ENCODE measurements at regions not wholly inside any gene's neighbourhood (a gene's known extent, or its start where the extent isn't known, plus 50 kb on each side); places are given as distances from the start of the nearest gene placed in this dataset.
"Not testable (repeated sequence)": the region's sequence is repeated elsewhere in the genome, so short reads cannot be mapped to it uniquely, and the experiment has no call there.

DNA sequence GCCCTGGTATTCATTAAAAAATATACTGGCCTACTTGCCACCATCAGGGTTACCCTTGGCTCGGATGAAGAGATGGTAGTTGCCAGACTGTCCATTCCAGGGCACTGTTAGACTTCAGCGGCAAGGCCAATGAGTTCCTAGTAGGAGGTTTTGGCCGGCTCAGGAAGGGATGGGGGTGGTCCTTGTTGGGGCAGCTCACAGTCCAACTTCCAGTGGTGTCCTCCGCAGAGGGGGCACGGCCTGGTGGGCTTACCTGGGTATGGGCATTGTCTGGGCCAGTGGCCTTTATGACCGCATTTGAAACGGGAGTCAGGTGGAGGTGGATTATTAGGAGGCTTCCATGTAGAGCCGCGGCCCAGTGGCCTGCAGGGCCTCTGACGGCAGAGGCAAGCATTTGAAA lies 139.1 kb upstream of the ETV3 start:
- peaks cover 16% of the 10 kb centered on the region for H3K27me3 ChIP-seq (ENCODE audit: control insufficient read depth, insufficient read depth, low read length)
- H3K4me3 ChIP-seq (ENCODE audit: insufficient read depth, low read depth, low read length), result no peak overlapping the region
- H3K36me3 ChIP-seq (replicated peaks; ENCODE audit: control insufficient read depth, insufficient read depth, low read length), result no peaks in the 10 kb centered on the region
- no peak for DNase-seq

GRCh38 chr1:157274698-157275534 lies 136.7 kb upstream of the ETV3 start:
- DNase-seq, result no peak
- Histone ChIP-seq H3K36me3 (replicated peaks; ENCODE audit: control insufficient read depth, insufficient read depth, low read length) (no peaks in the 10 kb centered on the region), H3K4me3 (ENCODE audit: insufficient read depth, low read depth, low read length) (no peak overlapping the region), H3K27me3 (ENCODE audit: control insufficient read depth, insufficient read depth, low read length) (peaks cover 37% of the 10 kb centered on the region)

- Histone ChIP-seq H3K4me3 (ENCODE audit: insufficient read depth, low read depth, low read length) (no peak overlapping the region), H3K27me3 (ENCODE audit: control insufficient read depth, insufficient read depth, low read length) (peaks cover 44% of the 10 kb centered on the region), H3K36me3 (replicated peaks; ENCODE audit: control insufficient read depth, insufficient read depth, low read length) (no peaks in the 10 kb centered on the region)
- no peak for DNase-seq
Measured at GRCh38 chr1:157272729-157273524, 134.7 kb upstream of the ETV3 start.

GRCh38 chr1:157272264-157272663 lies 134.1 kb upstream of the ETV3 start:
- Histone ChIP-seq H3K27me3 (ENCODE audit: control insufficient read depth, insufficient read depth, low read length) (peaks cover 47% of the 10 kb centered on the region), H3K4me3 (ENCODE audit: insufficient read depth, low read depth, low read length) (no peak overlapping the region), H3K36me3 (replicated peaks; ENCODE audit: control insufficient read depth, insufficient read depth, low read length) (no peaks in the 10 kb centered on the region)
- no peak for DNase-seq

GRCh38 chr1:157270705-157271274 lies 132.6 kb upstream of the ETV3 start:
- no peak for DNase-seq
- Histone ChIP-seq H3K27me3 (ENCODE audit: control insufficient read depth, insufficient read depth, low read length) (peaks cover 47% of the 10 kb centered on the region), H3K36me3 (replicated peaks; ENCODE audit: control insufficient read depth, insufficient read depth, low read length) (no peaks in the 10 kb centered on the region), H3K4me3 (ENCODE audit: insufficient read depth, low read depth, low read length) (no peak overlapping the region)

GRCh38 chr1:157269656-157270375 lies 131.6 kb upstream of the ETV3 start:
- Histone ChIP-seq H3K36me3 (replicated peaks; ENCODE audit: control insufficient read depth, insufficient read depth, low read length) (no peaks in the 10 kb centered on the region), H3K27me3 (ENCODE audit: control insufficient read depth, insufficient read depth, low read length) (peaks cover 41% of the 10 kb centered on the region)
- no peak for DNase-seq

GRCh38 chr1:157262891-157263290 lies 124.7 kb upstream of the ETV3 start:
- H3K4me3 ChIP-seq (ENCODE audit: insufficient read depth, low read depth, low read length), result no peak overlapping the region
- peaks cover 4% of the 10 kb centered on the region; the same call in 1 of the 2 replicates for H3K27me3 ChIP-seq (ENCODE audit: control insufficient read depth, insufficient read depth, low read length)
- DNase-seq, result no peak
- no peaks in the 10 kb centered on the region for H3K36me3 ChIP-seq (replicated peaks; ENCODE audit: control insufficient read depth, insufficient read depth, low read length)

More at GRCh38 chr1:157269656-157270375, 131.6 kb upstream of the ETV3 start:
- no peak overlapping the region for H3K4me3 ChIP-seq (ENCODE audit: insufficient read depth, low read depth, low read length)

GRCh38 chr1:157262422-157262821 lies 124.2 kb upstream of the ETV3 start:
- DNase-seq, result no peak
- Histone ChIP-seq H3K27me3 (ENCODE audit: control insufficient read depth, insufficient read depth, low read length) (peaks cover 3% of the 10 kb centered on the region; the same call in 1 of the 2 replicates), H3K4me3 (ENCODE audit: insufficient read depth, low read depth, low read length) (no peak overlapping the region), H3K36me3 (replicated peaks; ENCODE audit: control insufficient read depth, insufficient read depth, low read length) (no peaks in the 10 kb centered on the region)

DNA sequence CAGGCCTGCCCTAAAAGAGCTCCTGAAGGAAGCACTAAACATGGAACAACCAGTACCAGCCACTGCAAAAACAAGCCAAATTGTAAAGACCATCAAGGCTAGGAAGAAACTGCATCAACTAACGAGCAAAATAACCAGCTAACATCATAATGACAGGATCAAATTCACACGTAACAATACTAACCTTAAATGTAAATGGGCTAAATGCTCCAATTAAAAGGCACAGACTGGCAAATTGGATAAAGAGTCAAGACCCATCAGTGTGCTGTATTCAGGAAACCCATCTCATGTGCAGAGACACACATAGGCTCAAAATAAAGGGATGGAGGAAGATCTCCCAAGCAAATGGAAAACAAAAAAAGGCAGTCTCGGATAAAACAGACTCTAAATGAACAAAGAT lies 117.7 kb upstream of the ETV3 start:
- DNase-seq; H3K36me3 ChIP-seq (replicated peaks; ENCODE audit: control insufficient read depth, insufficient read depth, low read length); H3K4me3 ChIP-seq (ENCODE audit: insufficient read depth, low read depth, low read length); H3K27me3 ChIP-seq (ENCODE audit: control insufficient read depth, insufficient read depth, low read length): not testable (repeated sequence)

DNA sequence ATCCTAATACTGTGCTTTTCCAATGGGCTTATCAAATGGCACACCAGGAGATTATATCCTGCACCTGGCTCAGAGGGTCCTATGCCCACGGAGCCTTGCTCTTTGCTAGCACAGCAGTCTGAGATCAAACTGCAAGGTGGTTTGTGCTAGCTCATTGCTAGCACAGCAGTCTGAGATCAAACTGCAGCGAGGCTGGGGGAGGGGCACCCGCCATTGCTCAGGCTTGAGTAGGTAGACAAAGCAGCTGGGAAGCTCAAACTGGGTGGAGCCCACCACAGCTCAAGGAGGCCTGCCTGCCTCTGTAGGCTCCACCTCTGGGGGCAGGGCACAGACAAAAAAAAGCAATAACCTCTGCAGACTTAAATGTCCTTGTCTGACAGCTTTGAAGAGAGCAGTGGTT lies 116.0 kb upstream of the ETV3 start:
- H3K36me3 ChIP-seq (replicated peaks; ENCODE audit: control insufficient read depth, insufficient read depth, low read length); DNase-seq; H3K4me3 ChIP-seq (ENCODE audit: insufficient read depth, low read depth, low read length): not testable (repeated sequence)

GRCh38 chr1:157252473-157252872 lies 114.3 kb upstream of the ETV3 start:
- no peak for DNase-seq
- no peaks in the 10 kb centered on the region for H3K36me3 ChIP-seq (replicated peaks; ENCODE audit: control insufficient read depth, insufficient read depth, low read length)
- no peaks in the 10 kb centered on the region for H3K27me3 ChIP-seq (ENCODE audit: control insufficient read depth, insufficient read depth, low read length)
- no peak overlapping the region for H3K4me3 ChIP-seq (ENCODE audit: insufficient read depth, low read depth, low read length)

More for the DNA sequence above, 116.0 kb upstream of the ETV3 start:
- H3K27me3 ChIP-seq (ENCODE audit: control insufficient read depth, insufficient read depth, low read length), result not testable (repeated sequence)

GRCh38 chr1:157249739-157250138 lies 111.5 kb upstream of the ETV3 start:
- Histone ChIP-seq H3K27me3 (ENCODE audit: control insufficient read depth, insufficient read depth, low read length) (no peaks in the 10 kb centered on the region), H3K4me3 (ENCODE audit: insufficient read depth, low read depth, low read length) (no peak overlapping the region), H3K36me3 (replicated peaks; ENCODE audit: control insufficient read depth, insufficient read depth, low read length) (no peaks in the 10 kb centered on the region)
- no peak for DNase-seq

DNA sequence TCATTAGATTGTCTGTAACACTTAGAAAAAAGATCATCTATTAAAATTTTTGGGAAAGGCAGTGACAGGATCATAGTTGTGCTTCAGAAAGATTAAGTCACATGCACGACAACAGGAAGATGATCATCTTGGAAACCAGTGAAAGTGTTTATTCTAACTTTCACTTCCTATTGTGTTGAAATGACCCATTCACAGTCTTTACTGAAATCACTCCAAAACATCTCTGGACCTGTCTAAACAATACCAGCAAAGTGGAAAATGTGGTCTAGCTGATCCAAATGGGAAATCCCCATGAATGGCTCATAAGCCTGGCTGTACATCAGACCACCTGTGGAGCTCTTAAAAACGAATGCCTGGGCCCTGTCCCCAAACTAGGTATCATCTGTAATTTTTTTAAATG lies 111.1 kb upstream of the ETV3 start:
- DNase-seq, result no peak
- Histone ChIP-seq H3K36me3 (replicated peaks; ENCODE audit: control insufficient read depth, insufficient read depth, low read length) (no peaks in the 10 kb centered on the region), H3K4me3 (ENCODE audit: insufficient read depth, low read depth, low read length) (no peak overlapping the region), H3K27me3 (ENCODE audit: control insufficient read depth, insufficient read depth, low read length) (no peaks in the 10 kb centered on the region)

- not testable (repeated sequence) for DNase-seq; H3K4me3 ChIP-seq (ENCODE audit: insufficient read depth, low read depth, low read length); H3K36me3 ChIP-seq (replicated peaks; ENCODE audit: control insufficient read depth, insufficient read depth, low read length); H3K27me3 ChIP-seq (ENCODE audit: control insufficient read depth, insufficient read depth, low read length)
Measured at GRCh38 chr1:157247764-157248049, 109.5 kb upstream of the ETV3 start.
